GM21825 (cell line): ENCODE measurements at regions not wholly inside any gene's neighbourhood (a gene's known extent, or its start where the extent isn't known, plus 50 kb on each side); places are given as distances from the start of the nearest gene placed in this dataset.
"Not testable (repeated sequence)": the region's sequence is repeated elsewhere in the genome, so short reads cannot be mapped to it uniquely, and the experiment has no call there.

Experiments
- ATAC-seq: cut with Tn5 transposase; IDR thresholded peaks from one replicate; pipeline ENCODE4 v1.9.1; 2021; ENCODE audit warnings: mild to moderate bottlenecking, moderate library complexity; ENCODE audit not compliant: unreplicated experiment

- ATAC-seq: not testable (repeated sequence)
Measured at GRCh38 chr5:42868417-42868816, 56.7 kb upstream of the SELENOP start.

- ATAC-seq: not testable (repeated sequence)
Measured at GRCh38 chr5:42864749-42865148, 53.1 kb upstream of the SELENOP start.
